Non-pigmented ciliary epithelial cell (primary cell): ENCODE measurements at regions not wholly inside any gene's neighbourhood (a gene's known extent, or its start where the extent isn't known, plus 50 kb on each side); places are given as distances from the start of the nearest gene placed in this dataset.
A peak's percentile ranks its signal among the peaks of the same experiment; 100 is the strongest.

Experiments used
- DNase-seq: peaks from one replicate; pipeline ENCODE4 v3.0.0-alpha.2; 2010; ENCODE audit warnings: low read depth

DNA sequence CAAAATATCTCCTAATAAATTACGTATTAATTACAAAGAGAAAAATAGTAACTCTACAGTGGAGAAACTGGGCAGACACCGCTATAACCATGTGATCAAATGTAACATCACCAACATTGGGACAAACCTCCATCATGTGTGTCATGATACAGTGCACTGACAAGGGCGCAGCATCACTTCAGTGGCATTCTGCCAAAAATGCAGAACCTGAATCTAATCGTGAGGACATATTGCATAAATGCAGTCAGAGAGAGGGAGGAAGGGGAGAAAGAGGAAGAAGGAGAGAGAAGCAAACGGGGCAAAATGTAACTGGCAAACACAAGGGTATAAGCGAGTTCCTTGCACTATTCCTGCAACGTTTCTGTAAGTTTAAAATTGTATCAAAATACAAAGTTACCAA, 74.2 kb upstream of the MARCHF10 start:
- DNase-seq: no peak

DNA sequence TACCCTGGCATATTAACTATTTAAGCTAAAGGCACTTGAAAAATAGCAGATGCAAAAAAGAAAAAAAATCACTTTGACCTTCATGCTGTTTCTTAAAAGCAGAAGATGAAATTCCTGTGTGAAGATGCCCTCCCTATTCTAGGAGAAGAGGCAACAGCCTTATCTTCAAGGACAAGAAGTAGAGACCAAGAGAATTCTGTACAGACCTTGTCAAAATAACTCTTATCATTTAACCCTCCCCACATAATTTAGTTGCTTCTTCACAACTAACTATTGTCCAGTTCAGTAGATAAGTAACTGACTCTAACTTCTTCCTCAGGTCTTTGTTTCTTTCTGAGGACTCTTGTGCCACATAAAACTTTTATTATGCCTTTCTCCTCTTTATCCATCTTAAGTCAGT, 72.0 kb upstream of the MARCHF10 start:
- no peak for DNase-seq

DNA sequence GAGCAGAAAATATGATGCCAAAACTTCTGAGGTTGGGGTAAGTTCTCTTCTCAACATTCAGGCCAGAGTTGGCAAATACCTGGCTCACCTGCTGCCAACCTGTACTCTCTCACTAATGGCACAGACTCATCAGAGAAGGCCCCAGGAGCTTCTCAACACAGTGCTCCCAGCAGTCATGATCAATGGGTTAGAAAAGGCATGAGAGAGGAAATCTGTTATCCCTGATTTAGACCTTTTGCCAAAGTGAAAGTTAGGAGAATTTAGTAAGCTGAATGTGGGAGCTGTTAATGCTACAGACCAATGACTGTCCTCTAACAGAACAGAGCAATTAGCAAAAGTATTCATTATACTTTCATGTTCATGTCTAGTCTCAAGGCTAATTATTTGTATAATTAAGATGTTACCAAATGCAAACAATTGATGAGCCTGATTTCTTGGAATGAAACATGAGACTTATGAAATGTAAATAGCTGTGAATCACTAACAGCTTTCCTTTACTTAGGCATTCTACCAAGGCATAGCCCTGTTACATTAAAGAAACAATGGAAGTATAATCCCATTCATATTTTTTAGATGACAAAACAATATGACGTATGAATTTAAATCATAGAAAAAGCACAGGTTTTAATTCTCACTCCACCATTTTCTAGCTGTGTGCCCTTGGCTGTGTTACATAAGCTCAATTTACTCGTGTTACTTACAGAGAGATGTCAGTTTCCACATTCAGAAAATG, 68.7 kb upstream of the MARCHF10 start:
- no peak for DNase-seq

DNA sequence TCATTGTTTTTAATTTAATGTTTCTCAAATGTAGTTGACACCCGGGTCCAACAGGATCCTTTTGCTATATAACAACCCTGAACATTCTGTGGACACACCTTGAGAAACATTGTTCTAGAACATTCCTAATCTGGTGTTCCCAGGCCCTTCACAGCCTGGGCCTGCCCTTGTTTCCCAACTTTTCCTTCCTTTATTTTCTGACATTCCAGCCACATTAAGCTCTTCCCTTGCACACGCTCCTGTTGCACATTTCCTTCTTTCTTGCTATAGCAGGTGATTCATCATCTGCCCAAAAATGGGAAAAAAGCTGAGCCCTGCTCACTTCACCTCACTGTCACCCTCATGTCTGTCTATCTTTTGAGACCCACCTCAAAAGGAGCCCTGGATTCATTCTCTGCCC, 67.9 kb upstream of the MARCHF10 start:
- DNase-seq: no peak

DNA sequence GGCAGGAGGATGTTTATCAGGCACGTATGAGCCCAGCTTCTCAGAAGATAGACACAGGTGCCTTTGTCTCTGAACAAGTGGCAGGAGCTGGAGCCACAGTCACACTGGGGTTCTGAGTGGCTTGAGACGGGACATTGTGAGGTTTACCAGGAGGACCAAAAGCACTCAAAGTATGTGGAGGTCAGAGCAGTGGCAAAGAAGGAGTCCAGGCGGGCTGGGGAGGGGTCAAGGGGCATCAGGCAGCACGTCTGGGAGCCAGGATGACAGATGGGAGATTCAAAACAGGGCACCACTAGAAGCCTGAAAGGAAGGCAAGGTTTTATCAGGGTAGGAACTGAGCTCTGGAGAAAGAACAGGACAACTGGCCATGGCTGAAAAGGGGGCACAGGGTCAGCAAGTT, 67.2 kb upstream of the MARCHF10 start:
- DNase-seq: no peak

DNA sequence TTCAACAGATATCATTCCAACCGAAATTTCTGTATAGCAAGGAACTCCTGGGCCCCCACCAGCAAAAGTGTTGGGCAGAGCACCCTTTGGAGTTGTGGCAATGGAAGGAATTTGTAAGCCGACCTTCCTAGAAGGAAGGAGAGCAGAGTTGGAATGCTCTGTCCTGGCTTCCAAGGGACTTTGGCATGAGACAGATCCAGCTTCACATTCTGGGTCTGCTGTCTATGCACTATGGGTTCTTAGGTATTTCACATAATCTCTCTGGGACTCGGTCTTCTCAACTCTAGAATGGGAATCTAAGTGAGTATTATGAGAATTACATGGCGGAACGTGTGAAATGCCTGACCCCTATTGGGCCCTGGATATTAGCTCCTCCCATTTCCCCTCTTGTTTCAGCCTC, 63.2 kb upstream of the MARCHF10 start:
- DNase-seq: no peak

DNA sequence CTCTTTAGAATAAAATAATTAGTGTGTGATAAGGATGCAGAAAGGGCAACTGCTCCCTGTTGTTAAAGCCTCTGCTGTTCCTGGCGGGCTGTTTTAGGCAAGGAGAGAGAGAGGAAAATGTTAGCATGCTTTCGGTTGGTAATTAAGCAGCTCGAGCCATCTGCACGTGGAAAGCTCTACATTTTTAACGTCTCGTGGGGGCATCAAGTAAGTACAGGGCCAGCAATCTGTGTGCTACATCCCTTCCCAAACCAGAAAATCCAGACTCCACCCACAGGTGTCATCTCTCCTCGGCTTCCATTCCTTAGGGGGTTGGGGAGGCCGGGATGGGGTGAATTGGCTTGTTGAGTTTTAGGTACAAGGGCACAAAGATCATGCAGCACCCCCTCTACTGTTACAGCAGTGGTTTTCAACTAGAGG, 62.4 kb upstream of the MARCHF10 start:
- no peak for DNase-seq

DNA sequence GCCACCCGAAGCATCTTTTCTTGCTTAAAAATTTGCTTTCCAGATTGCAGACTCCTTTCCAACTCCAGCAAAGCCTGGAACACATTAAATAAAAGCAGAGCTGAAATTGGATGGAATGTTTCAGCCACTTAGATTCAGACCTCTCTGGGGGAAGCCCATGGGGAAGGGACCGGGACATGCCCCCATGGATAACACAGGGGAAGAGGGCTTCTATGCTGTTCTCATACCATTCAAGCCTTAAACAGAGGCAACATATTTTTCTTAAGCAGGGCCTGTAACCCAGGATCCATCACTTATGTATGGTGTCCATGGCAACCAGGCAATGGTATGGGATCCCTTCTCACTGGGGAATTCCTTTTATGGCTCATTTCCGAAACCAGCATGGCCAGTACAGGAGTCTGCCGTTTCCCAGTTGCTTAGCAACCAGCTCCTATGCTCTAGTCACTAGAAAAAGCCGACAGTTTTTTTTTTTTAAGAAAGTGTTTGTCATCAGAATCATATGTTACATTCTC, 62.0 kb upstream of the MARCHF10 start:
- peak; percentile 56 for DNase-seq

DNA sequence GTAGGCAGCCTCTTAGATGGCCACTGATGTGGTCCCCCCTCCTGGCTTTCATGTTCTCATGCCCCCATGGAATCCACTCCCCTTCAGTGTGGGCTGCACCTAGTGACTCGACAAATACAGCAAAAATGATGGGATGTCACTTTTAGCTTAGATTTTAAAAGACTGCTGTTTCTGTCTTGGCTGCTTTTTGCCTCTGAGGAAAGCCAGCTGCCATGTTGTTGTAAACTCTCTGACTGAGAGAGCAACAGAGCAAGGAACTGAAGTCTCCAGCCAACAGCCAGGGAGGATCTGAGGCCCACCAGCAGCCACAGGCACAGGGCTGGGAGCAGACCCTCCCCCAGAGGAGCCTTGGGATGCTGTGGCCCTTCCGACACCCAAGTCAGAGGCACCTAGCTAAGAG, 60.6 kb upstream of the MARCHF10 start:
- DNase-seq: no peak

DNA sequence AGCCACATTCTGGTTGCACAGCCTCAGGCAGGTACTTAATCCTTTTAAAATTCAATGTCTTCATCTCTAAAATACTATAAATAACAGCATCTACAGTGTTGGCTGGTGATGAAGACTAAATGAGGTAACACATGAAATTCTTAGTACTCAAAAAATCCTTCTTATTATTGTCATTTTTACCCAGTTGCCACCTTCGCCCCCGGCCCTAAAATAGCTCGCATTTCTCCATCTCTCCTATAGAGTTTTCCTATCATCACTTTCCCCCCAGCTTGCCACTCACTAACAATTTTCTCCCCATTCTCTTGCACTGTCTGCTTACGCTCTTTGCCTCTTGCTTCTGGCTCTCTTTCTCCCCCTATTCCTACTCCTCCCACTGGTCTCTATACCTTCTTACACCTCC, 59.9 kb upstream of the MARCHF10 start:
- no peak for DNase-seq

DNA sequence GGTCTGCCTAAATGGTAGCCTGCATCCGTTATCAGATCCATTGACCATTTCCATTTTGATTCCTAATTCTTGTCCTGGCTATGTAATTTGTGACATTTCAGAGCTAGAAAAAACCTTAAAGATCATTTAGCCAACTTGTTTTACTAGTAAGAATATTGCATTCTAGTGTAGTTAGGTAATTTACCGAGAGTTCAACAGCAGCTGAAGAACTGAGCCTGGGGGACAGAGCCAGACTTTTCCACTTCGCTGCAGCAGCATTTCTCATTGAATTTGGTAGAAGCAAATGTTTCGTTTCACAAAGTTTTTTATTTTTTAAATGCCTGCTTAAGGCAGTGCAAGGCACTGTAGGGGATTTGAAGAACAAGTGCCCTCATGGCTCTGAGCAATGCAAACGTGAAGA, 59.2 kb upstream of the MARCHF10 start:
- DNase-seq: no peak

DNA sequence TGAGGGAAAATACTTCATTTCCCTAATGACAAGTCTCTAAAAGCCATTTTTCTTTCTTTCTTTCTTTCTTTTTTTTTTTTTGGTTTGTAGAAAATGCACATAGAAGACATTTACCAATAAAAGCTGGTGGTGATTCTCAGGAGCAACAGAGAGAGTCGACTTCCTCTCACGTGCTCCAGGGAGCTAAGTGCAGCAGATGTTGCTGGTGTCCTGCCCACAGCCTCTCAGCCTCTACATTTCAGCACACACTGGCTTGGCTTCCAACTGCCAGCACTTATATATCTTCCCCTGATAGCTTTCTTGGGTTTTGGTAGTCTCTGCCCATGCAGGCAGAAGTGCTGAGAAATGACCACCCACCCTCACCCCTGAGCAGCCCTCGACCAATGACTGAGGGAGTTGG, 58.4 kb upstream of the MARCHF10 start:
- no peak for DNase-seq

DNA sequence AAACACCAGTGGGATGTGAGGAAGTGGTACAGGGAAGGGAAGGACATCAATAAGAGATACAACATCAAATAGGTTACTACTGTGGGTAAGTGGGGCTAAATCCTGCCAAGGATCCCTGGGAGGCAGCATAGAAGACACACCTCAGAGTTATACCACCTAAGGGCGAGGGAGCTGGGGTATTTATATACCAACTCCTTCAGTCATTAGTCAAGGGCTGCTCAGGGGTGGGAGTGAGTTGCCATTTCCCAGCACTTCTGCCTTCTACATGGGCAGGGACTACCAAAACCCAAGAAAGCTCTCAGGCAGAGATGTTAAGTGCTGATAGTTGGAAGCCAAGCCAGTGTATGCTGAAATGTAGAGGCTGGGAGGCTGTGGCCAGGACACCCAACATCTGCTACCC, 57.5 kb upstream of the MARCHF10 start:
- no peak for DNase-seq

DNA sequence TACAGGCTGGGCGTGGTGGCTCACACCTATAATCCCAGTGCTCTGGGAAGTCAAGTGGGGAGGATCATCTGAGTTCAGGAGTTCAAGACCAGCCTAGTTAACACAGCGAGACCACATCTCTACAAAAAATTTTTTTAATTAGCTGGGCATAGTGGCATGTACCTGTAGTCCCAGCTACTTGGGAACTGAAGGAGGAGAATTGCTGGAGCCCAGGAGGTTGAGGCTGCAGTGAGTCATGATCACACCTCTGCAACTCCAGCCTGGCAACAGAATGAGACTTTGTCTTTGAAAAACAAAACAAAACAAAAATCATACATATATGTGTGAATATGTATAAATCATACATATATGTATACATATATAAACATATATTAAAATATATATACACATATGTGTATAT, 54.1 kb upstream of the MARCHF10 start:
- no peak for DNase-seq

DNA sequence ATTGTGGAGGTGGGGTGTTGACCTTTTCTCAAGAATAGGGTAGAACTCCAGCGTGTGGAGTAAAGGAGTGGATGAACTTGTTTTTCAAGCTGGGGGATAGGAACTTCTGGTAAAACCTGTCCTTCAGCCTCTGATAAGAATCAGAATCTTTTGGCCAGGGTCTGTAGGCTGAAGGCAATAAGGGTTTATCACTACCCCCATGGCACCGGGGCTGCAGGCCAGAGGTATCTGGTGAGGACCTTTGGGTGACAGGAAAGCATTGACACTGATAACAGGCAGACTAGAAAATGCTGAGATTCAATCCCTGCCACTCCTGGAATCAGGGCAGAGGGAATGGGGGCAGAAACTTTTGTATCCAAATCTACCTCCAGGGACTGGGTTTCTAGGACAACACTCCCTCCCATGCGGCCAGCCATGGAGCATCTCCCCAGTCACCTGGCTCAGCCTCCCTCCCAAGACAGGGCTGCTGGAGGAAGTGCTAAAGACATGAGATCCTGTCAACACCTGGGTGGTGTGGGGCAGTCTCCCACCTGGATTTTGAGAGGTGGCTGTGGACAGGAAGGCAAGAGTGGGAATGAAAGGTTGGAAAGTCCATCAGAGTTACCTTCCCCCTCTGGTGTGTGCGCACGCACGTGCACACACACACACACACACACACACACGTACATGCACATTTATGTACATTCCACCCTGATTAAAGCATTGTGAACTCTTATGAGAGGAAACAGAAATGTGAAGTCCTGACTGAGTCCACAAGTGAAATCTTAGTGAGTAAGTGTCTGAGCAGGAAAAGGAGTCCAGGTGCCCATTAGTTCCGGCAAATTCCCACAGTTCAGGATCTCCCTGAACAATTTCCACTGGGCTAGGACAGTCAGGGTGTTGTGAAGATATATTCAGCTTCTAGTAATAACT, 53.1 kb upstream of the MARCHF10 start:
- no peak for DNase-seq

DNA sequence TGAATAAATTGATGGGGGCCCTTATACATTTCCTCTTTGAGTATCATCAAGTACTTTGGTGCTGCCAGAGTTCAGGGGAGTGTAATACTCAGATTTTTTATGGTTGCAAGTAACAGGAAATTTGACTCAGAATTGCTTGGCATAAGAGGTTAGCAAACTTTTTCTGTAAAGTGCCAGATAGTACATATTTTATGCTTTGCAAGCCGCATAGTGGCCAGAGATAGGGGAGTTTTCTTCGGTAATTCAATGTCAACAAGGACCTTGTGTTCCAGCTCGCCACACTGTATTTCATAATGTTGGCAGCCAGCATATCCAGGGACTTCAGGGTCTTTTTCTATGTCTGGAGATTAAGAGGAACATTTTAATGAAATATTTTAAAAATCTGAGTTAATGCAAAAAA, 51.0 kb upstream of the MARCHF10 start:
- DNase-seq: no peak
